GM12873 (cell line): ENCODE measurements at regions not wholly inside any gene's neighbourhood (a gene's known extent, or its start where the extent isn't known, plus 50 kb on each side); places are given as distances from the start of the nearest gene placed in this dataset.

ENCODE experiments used
- TF ChIP-seq, protein P1 (sequence below): IDR thresholded peaks from 2 replicates; pipeline ENCODE4 v1.5.1; 2012; ENCODE audit warnings: low read depth, mild to moderate bottlenecking, moderate library complexity, low read length, control low read depth; ENCODE audit not compliant: insufficient read depth; ENCODE audit errors: missing control alignments

GRCh38 chr14:36020120-36021029 lies 156.1 kb downstream of the PTCSC3 start:
- TF ChIP-seq, protein P1, sequence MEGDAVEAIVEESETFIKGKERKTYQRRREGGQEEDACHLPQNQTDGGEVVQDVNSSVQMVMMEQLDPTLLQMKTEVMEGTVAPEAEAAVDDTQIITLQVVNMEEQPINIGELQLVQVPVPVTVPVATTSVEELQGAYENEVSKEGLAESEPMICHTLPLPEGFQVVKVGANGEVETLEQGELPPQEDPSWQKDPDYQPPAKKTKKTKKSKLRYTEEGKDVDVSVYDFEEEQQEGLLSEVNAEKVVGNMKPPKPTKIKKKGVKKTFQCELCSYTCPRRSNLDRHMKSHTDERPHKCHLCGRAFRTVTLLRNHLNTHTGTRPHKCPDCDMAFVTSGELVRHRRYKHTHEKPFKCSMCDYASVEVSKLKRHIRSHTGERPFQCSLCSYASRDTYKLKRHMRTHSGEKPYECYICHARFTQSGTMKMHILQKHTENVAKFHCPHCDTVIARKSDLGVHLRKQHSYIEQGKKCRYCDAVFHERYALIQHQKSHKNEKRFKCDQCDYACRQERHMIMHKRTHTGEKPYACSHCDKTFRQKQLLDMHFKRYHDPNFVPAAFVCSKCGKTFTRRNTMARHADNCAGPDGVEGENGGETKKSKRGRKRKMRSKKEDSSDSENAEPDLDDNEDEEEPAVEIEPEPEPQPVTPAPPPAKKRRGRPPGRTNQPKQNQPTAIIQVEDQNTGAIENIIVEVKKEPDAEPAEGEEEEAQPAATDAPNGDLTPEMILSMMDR: no peak

DNA sequence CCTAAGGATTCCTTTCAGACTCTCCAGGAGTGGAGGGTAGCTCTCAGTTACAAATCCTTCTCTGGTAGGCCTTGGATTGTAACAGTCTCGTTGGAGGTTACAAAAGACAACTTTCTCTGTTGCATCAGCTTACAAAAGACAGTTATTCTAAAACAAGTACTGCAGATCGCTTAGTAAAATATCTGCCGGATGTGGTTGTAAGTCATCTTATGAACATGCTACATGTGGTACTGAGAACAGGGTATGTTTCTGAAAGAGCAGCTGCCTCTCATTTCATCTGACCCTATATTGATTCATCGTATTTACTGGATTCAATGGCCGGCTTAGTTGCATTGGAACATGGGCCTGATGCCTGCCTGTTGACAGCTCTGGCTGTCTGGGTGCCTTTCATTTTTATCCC lies 157.4 kb downstream of the PTCSC3 start:
- TF ChIP-seq, protein P1: no peak

- TF ChIP-seq, protein P1: no peak
Observed at GRCh38 chr14:36014236-36014635, 162.3 kb downstream of the PTCSC3 start.

DNA sequence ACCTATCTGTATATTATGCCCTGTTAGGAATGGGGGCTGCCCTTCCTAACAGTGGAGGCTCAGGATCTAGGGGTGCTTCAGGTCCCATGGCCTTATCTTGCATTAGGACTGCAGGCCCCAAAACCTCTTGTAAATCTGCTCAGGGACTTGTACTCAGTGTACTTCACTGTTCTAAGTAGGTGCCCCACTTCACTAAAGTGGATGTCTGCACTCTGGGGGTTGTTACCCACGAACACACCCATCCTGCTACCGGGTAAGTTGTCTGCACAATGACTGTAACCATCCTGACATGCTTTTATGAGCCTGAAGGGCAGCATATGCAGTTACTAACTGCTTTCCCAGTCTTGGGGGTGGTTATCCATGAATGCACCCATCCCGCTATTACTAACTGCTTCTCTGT lies 163.0 kb downstream of the PTCSC3 start:
- TF ChIP-seq, protein P1: no peak

- TF ChIP-seq, protein P1: no peak
Observed at GRCh38 chr14:36012621-36013020, 163.9 kb downstream of the PTCSC3 start.

GRCh38 chr14:36009643-36010042 lies 166.9 kb downstream of the PTCSC3 start:
- TF ChIP-seq, protein P1: no peak

GRCh38 chr14:36006623-36007022 lies 169.9 kb downstream of the PTCSC3 start:
- TF ChIP-seq, protein P1: no peak
